Activated naive CD4-positive, alpha-beta T cell treated with anti-CD3 and anti-CD28 coated beads, Interleukin-2, amount 50 U/mL, for 24 hours (primary cell): ENCODE measurements at regions not wholly inside any gene's neighbourhood (a gene's known extent, or its start where the extent isn't known, plus 50 kb on each side); places are given as distances from the start of the nearest gene placed in this dataset.

Experiments used
- H3K27ac Mint-ChIP-seq: one replicate; pipeline ENCODE4 v1.8.0; 2021; ENCODE audit warnings: mild to moderate bottlenecking, mixed read lengths
- H3K27me3 Mint-ChIP-seq: one replicate; pipeline ENCODE4 v1.8.0; 2021; ENCODE audit warnings: mixed read lengths
- H3K36me3 Mint-ChIP-seq: one replicate; pipeline ENCODE4 v1.8.0; 2021; ENCODE audit warnings: mixed read lengths
- H3K4me1 Mint-ChIP-seq: one replicate; pipeline ENCODE4 v1.8.0; 2021; ENCODE audit warnings: mixed read lengths
- H3K4me3 Mint-ChIP-seq: one replicate; pipeline ENCODE4 v1.8.0; 2021; ENCODE audit warnings: mild to moderate bottlenecking, mixed read lengths
- H3K9me3 Mint-ChIP-seq: one replicate; pipeline ENCODE4 v1.8.0; 2021; ENCODE audit warnings: mixed read lengths

- Mint-ChIP-seq H3K27me3 (no peaks in the 10 kb centered on the region), H3K9me3 (peaks cover 5% of the 10 kb centered on the region), H3K4me1 (no peaks in the 10 kb centered on the region), H3K36me3 (no peaks in the 10 kb centered on the region), H3K4me3 (no peak overlapping the region), H3K27ac (no peak overlapping the region)
Measured at GRCh38 chr13:68064001-68064770, 834.0 kb upstream of the PCDH9 start.

- peaks cover 5% of the 10 kb centered on the region for H3K9me3 Mint-ChIP-seq
- no peaks in the 10 kb centered on the region for H3K36me3 Mint-ChIP-seq
- H3K4me1 Mint-ChIP-seq: no peaks in the 10 kb centered on the region
- H3K4me3 Mint-ChIP-seq: no peak overlapping the region
- no peaks in the 10 kb centered on the region for H3K27me3 Mint-ChIP-seq
- no peak overlapping the region for H3K27ac Mint-ChIP-seq
Measured at GRCh38 chr13:68063181-68063580, 833.0 kb upstream of the PCDH9 start.

- Mint-ChIP-seq H3K4me3 (no peak overlapping the region), H3K4me1 (no peaks in the 10 kb centered on the region), H3K27me3 (no peaks in the 10 kb centered on the region), H3K36me3 (no peaks in the 10 kb centered on the region), H3K9me3 (no peaks in the 10 kb centered on the region), H3K27ac (no peak overlapping the region)
Measured at GRCh38 chr13:68057836-68058235, 827.7 kb upstream of the PCDH9 start.

- Mint-ChIP-seq H3K4me1 (no peaks in the 10 kb centered on the region), H3K27me3 (no peaks in the 10 kb centered on the region), H3K27ac (no peak overlapping the region), H3K36me3 (no peaks in the 10 kb centered on the region), H3K9me3 (no peaks in the 10 kb centered on the region), H3K4me3 (no peak overlapping the region)
Measured at GRCh38 chr13:68056816-68057710, 826.9 kb upstream of the PCDH9 start.

GRCh38 chr13:68051910-68052309, 821.8 kb upstream of the PCDH9 start:
- Mint-ChIP-seq H3K4me1 (no peaks in the 10 kb centered on the region), H3K27me3 (no peaks in the 10 kb centered on the region), H3K27ac (no peak overlapping the region), H3K36me3 (no peaks in the 10 kb centered on the region), H3K4me3 (no peak overlapping the region), H3K9me3 (peaks cover 4% of the 10 kb centered on the region)

- H3K27ac Mint-ChIP-seq: no peak overlapping the region
- no peaks in the 10 kb centered on the region for H3K36me3 Mint-ChIP-seq
- H3K4me3 Mint-ChIP-seq: no peak overlapping the region
- H3K9me3 Mint-ChIP-seq: peaks cover 4% of the 10 kb centered on the region
- H3K27me3 Mint-ChIP-seq: no peaks in the 10 kb centered on the region
- H3K4me1 Mint-ChIP-seq: no peaks in the 10 kb centered on the region
Measured at GRCh38 chr13:68050761-68051160, 820.6 kb upstream of the PCDH9 start.

- Mint-ChIP-seq H3K27me3 (no peaks in the 10 kb centered on the region), H3K4me3 (no peak overlapping the region), H3K27ac (no peak overlapping the region), H3K4me1 (no peaks in the 10 kb centered on the region), H3K9me3 (peaks cover 4% of the 10 kb centered on the region), H3K36me3 (no peaks in the 10 kb centered on the region)
Measured at GRCh38 chr13:68048802-68049359, 818.7 kb upstream of the PCDH9 start.

GRCh38 chr13:68047889-68048288, 817.8 kb upstream of the PCDH9 start:
- H3K9me3 Mint-ChIP-seq: peaks cover 8% of the 10 kb centered on the region
- H3K27ac Mint-ChIP-seq: no peak overlapping the region
- no peaks in the 10 kb centered on the region for H3K27me3 Mint-ChIP-seq
- H3K4me3 Mint-ChIP-seq: no peak overlapping the region
- no peaks in the 10 kb centered on the region for H3K36me3 Mint-ChIP-seq
- no peaks in the 10 kb centered on the region for H3K4me1 Mint-ChIP-seq

GRCh38 chr13:68046903-68047302, 816.8 kb upstream of the PCDH9 start:
- Mint-ChIP-seq H3K27me3 (no peaks in the 10 kb centered on the region), H3K4me1 (no peaks in the 10 kb centered on the region), H3K27ac (no peak overlapping the region), H3K36me3 (no peaks in the 10 kb centered on the region), H3K9me3 (peaks cover 8% of the 10 kb centered on the region), H3K4me3 (no peak overlapping the region)

- Mint-ChIP-seq H3K4me1 (no peaks in the 10 kb centered on the region), H3K9me3 (peaks cover 4% of the 10 kb centered on the region), H3K27ac (no peak overlapping the region), H3K4me3 (no peak overlapping the region), H3K27me3 (no peaks in the 10 kb centered on the region), H3K36me3 (no peaks in the 10 kb centered on the region)
Measured at GRCh38 chr13:68030152-68030809, 800.1 kb upstream of the PCDH9 start.

GRCh38 chr13:68028701-68029100, 798.6 kb upstream of the PCDH9 start:
- H3K4me1 Mint-ChIP-seq: no peaks in the 10 kb centered on the region

GRCh38 chr13:68027306-68027705, 797.2 kb upstream of the PCDH9 start:
- no peaks in the 10 kb centered on the region for H3K36me3 Mint-ChIP-seq
- H3K4me1 Mint-ChIP-seq: no peaks in the 10 kb centered on the region
- H3K9me3 Mint-ChIP-seq: peaks cover 4% of the 10 kb centered on the region
- no peaks in the 10 kb centered on the region for H3K27me3 Mint-ChIP-seq
- H3K4me3 Mint-ChIP-seq: no peak overlapping the region
- no peak overlapping the region for H3K27ac Mint-ChIP-seq

More at GRCh38 chr13:68028701-68029100, 798.6 kb upstream of the PCDH9 start:
- Mint-ChIP-seq H3K36me3 (no peaks in the 10 kb centered on the region), H3K27me3 (no peaks in the 10 kb centered on the region), H3K27ac (no peak overlapping the region), H3K4me3 (no peak overlapping the region), H3K9me3 (peaks cover 4% of the 10 kb centered on the region)

- no peak overlapping the region for H3K4me3 Mint-ChIP-seq
- no peak overlapping the region for H3K27ac Mint-ChIP-seq
- H3K27me3 Mint-ChIP-seq: no peaks in the 10 kb centered on the region
- peaks cover 12% of the 10 kb centered on the region for H3K9me3 Mint-ChIP-seq
- no peaks in the 10 kb centered on the region for H3K4me1 Mint-ChIP-seq
- no peaks in the 10 kb centered on the region for H3K36me3 Mint-ChIP-seq
Measured at GRCh38 chr13:68026077-68026476, 795.9 kb upstream of the PCDH9 start.

- Mint-ChIP-seq H3K36me3 (no peaks in the 10 kb centered on the region), H3K27me3 (no peaks in the 10 kb centered on the region), H3K27ac (no peak overlapping the region), H3K9me3 (peaks cover 12% of the 10 kb centered on the region), H3K4me3 (no peak overlapping the region), H3K4me1 (no peaks in the 10 kb centered on the region)
Measured at GRCh38 chr13:68025604-68026003, 795.5 kb upstream of the PCDH9 start.

- H3K27me3 Mint-ChIP-seq: no peaks in the 10 kb centered on the region
- no peak overlapping the region for H3K4me3 Mint-ChIP-seq
- H3K9me3 Mint-ChIP-seq: peaks cover 12% of the 10 kb centered on the region
- H3K27ac Mint-ChIP-seq: no peak overlapping the region
- no peaks in the 10 kb centered on the region for H3K36me3 Mint-ChIP-seq
- H3K4me1 Mint-ChIP-seq: no peaks in the 10 kb centered on the region
Measured at GRCh38 chr13:68023838-68024581, 793.9 kb upstream of the PCDH9 start.
